ENCODE measurements at regions not wholly inside any gene's neighbourhood (a gene's known extent, or its start where the extent isn't known, plus 50 kb on each side); places are given as distances from the start of the nearest gene placed in this dataset.

- ATAC-seq, result no peak
These were observed 67.6 kb upstream of the NTM start for GRCh38 chr11:131302836-131303235.

- no peak for ATAC-seq
These were observed 66.8 kb upstream of the NTM start for GRCh38 chr11:131303611-131304119.

GRCh38 chr11:131305005-131305404 is 65.4 kb upstream of the NTM start:
- no peak for ATAC-seq

DNA sequence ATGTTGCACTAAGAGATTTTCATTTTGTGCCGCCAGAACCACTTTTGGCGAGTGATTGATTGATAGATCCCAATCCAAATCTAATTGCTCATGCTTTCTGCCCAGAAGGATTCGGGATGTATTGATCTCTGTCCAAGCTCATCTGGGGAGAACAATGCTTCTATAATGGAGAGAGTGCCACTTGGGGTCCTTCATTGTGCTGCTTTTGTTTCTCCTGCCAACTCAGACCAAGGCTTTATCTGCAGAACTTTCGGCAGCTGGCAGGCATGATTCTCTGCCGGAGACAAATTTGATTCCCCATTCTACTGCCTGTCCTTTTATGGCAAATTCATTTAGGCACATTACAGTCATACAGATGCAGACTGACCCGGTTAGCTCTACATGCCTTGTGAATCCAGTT is 62.9 kb upstream of the NTM start:
- no peak for ATAC-seq

DNA sequence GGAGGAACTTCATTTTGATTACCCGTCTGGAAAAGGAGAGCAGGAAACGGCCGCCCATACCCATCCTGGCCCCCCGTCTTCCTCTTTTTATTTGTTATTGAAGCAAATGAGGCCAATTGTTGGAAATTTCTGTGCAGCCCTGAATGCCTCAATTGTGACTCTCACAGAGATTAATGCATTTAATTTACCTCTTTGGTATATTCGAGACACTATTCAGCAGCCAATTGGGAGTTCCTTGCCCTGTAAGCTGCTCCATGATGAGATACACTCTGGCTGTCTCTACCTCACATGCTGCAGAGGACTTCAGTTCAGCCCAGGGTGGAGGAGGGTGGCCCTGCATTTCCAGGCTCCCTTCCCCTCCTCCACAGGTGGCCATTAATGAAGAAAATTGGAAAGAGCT is 60.6 kb upstream of the NTM start:
- ATAC-seq, result no peak

DNA sequence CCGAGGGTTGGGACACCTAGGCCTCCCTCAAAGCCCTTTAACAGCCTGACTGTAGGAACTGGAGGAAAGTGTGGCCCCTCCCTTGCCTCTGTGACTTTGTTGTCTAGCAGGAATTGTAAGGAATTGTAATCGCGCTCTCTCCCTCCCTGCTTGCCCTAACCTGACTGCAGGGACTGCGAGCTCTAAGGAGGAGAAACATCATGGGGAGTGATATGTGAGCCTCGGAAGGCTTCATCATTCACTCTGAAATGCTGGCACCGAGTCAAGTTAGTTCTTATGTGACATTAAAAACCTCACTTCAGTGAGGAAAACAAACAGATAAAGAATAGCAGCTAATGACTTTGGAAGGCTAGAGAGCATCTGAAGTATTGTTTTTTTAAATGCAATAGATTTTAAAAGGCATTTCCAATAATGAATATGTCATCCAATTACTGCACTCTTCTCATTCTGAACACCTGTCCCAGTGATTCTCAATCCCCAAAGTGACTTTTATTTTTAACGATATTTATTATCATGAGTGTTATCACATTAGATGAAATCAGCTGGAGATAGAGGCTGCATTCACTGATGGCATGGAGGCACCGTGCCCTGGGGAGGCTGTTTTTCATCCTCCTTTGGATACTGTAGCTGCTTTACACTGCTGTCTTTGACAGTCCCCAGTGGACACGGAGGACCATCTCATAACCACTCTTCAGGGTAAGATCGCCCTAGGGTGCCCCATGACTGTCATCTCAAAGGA is 58.5 kb upstream of the NTM start:
- no peak for ATAC-seq
